Stromal cell of bone marrow (primary cell): ENCODE measurements at regions not wholly inside any gene's neighbourhood (a gene's known extent, or its start where the extent isn't known, plus 50 kb on each side); places are given as distances from the start of the nearest gene placed in this dataset.

ENCODE experiments used
- DNase-seq: peaks from one replicate; pipeline ENCODE4 v3.0.0-alpha.2; 2012; ENCODE audit warnings: low read depth

- DNase-seq: no peak
These were observed 98.2 kb downstream of the PDCL3 start for GRCh38 chr2:100660851-100661584.

DNA sequence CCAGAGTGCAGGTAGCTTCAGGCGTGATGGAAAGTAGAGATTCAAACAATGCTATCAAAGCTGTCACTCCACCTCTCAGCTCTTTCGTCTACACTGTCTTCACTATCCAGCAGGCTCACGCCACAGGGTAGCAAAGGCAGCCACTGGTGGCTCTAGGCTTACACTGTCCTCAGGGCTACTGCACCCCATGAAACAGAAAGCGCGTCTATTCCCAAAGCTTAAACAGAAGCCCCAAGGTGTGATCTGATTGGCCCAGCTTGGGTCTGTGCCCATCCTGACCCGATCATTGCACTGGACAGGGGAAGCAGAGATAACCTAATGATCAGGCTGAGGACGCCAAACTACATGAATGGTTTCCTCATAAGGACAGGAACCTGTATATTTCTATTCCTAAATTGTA, 100.1 kb downstream of the PDCL3 start:
- no peak for DNase-seq

DNA sequence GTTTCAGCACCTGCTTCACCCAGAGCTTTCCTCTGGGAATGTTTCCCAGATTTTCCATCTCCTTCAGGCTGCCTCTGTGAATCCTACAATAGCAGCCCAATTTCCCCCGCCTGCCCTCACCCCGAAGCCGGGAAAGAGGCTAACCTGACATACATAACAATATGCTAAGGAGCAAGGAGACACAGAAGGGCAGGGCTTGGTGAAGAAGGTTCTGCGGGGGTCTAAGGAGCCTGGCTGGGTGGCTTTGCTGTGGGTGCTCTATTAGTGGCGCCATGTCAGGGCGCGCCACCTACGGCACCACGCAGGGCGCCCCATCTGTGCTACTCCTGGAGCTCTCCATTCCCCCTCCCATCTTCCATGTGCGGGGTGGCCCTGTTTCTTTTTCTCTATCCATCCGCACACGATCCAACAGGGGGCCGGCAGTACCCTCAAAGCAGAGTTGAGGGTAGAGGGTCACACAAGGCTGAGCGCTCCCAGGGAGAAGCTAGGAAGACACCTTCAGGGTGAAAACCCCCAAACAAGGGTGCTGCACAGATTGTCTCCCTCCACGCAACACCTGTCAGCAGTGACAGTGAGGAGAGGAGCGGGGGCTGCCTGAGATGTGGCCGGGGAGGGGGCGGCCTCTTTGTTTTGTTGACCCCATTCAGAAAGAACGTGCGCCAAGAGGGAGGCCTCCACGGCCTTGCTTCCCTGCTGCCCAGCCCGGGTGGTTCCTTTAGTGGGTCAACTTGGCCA, 101.4 kb downstream of the PDCL3 start:
- DNase-seq: no peak

DNA sequence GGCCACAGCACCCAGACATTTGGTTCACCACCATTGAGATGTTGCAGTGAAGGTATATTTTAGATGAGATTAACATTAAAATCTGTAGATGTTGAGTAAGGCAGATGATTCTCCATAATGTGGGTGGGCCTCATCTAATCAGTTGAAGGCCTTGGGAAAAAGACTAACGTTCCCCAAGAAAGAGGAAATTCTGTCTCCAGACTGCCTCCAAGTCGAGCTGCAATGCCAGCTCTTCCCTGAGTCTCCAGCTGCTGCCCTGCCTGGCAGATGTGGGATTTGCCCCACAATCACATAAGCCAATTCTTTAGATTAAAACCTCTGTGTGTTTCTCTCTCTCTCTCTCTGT, 101.9 kb downstream of the PDCL3 start:
- no peak for DNase-seq

GRCh38 chr2:100666996-100667395, 104.2 kb downstream of the PDCL3 start:
- DNase-seq: no peak

DNA sequence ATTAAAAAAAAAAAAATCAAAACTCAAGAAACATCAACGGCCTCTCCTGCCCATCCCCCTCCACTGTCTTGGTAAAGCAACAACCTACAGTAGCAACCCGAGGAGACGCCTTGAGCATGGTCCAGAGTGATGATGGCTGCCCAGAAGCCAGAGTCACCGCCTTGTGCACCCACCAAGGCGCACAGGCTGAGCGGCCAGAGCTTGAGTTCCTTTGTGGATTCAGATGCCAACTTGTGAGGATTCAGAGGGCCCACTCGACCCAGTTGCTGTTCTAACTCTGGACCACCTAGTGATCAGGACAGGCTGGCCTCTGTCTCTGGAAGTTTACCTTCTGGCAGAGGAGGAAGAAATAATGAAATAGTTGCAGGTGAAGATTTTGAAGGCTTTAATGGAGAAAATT, 105.0 kb downstream of the PDCL3 start:
- DNase-seq: no peak

GRCh38 chr2:100670232-100670631, 107.4 kb downstream of the PDCL3 start:
- no peak for DNase-seq

- no peak for DNase-seq
These were observed 110.3 kb downstream of the PDCL3 start for GRCh38 chr2:100673115-100673514.

DNA sequence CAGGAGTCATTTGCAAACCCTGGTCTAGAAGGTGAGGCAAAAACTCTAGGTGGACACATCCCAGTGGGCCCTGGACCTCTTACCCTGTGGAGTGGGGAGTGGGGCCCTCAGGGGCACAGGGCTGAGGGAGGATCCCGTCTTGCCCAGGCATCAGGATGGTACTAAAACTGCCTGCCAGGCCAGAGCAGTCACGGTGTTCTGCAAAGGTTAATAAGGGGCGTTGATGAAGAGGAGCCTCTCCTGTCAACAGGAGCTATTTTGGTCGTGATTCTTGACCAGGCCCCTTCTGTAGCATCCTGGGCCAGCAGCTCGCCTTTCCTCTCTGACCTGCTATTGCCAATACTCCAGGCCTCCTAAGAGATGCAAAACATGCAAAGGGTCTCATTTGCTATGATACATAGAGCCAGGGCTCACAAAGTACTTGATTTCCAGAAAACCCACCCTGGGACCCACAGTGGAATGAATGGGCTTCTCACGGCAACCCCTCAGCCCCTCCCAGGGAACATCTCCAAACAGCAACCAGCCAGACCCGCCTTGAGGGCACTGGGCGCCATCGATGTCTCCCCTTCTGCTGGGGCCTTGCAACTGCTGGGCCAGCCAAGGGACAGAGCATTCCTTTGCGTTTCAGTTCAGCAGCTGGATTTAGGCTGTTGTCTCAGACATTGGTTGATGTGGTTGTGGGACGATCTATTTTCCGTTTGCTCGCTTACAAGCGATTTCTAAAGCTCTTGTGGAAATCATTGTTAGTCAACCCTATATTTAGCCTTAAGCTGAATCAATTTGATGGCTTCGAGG, 111.1 kb downstream of the PDCL3 start:
- no peak for DNase-seq

- no peak for DNase-seq
These were observed 111.9 kb downstream of the PDCL3 start for GRCh38 chr2:100674666-100675065.

GRCh38 chr2:100675373-100675772, 112.6 kb downstream of the PDCL3 start:
- DNase-seq: no peak

DNA sequence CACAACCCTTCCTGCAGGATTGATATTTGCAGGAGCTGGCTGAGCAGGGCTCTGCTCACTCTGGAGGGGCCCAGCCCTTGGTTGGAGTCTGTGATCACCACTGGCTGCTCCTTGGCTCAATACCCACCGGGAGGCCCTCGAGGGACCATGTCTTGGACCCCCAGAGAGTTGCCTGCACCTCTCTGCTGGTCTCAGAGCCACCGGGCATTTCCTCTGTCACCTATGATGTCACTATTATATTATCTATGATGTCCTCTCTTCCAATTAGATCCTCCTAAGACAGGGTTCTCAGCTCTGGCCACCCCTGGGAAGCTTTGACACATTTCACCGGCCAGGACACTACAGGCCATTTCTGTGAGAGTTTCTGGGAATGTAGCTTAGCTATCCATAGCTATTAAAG, 113.1 kb downstream of the PDCL3 start:
- no peak for DNase-seq

- no peak for DNase-seq
These were observed 113.6 kb downstream of the PDCL3 start for GRCh38 chr2:100676346-100676745.

DNA sequence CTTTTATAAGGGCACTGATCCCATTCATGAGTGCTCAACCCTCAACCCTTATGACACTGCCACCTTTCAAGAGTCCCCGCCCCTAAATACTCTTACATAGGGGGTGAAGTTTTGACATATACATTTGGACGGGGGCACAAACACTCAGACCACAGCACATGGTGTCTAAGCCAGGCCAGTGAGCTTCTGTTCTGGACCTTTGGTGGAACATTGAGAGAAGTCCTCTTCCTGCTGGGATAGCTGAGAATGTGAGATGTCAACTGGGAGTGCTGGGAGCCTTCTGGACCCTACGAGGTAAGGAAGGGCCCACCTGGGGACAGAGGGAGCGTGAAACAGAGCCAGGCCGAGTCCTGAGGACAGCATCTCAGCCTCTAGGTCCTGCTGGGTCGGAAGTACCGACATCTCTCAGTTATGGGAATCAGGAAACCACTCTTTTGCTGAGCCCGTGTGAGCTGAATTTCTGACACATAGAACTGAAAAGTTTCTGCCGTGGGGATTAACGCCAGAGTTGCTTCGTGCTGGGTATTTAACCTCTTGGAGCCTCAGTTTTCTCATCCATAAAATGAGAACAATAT, 114.9 kb downstream of the PDCL3 start:
- DNase-seq: no peak

DNA sequence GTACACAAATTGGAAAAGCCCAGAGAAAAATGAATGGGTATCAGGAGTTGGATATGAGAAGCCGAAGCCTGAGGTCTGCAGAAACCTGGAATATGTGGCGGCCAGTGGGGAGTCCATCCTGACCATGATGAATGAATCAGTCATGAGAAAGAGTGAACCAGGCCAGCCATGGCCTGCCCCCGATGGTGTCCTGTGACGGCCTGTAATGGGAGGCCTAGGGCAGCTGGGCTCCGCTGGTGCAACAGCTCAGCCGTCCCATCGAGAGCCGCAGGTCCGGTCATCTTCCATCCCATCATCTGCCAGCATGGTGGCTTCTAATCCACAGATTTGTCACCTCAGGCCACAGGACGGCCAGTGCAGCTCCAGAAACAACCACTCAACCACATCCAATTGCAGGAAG, 116.4 kb downstream of the PDCL3 start:
- no peak for DNase-seq

- DNase-seq: no peak
These were observed 119.7 kb downstream of the PDCL3 start for GRCh38 chr2:100682536-100682935.

DNA sequence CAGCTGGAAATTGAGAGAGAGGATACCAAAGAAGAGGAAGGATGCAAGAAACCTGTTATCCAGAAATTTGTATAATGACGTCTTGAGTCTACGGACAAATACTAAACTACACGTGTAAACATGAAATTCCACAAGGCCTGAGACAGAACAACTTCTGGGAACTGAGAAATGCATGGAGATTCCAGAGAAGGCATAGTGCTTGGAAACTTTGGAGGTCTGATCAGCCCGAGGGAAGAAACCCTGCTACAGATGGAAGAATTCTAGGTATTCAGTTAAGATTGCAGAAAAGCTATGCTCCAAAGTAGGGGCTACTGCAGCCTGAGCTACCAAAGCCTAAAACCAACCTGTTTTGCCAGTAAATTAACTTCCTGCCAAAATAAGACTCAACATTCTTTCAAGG, 120.4 kb downstream of the PDCL3 start:
- DNase-seq: no peak

DNA sequence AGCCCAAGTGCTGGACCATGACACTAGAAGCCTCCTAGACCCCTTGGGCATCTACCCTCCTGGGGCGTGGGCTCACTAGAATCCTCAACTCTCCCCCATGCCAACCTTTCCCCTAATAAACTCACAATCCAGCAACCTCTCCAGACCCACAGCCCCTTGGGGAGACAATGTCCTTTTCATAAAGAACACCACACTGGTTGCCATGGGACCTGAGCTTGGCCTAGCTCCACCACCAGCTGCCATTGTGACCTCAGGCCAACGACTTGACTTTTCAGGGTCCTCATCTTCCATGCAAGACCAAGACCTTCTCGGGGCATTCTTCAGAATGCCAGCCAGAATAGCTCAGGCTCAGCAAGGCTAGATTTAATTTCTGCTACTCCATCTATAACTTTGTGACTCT, 128.1 kb upstream of the NPAS2 start:
- DNase-seq: no peak

DNA sequence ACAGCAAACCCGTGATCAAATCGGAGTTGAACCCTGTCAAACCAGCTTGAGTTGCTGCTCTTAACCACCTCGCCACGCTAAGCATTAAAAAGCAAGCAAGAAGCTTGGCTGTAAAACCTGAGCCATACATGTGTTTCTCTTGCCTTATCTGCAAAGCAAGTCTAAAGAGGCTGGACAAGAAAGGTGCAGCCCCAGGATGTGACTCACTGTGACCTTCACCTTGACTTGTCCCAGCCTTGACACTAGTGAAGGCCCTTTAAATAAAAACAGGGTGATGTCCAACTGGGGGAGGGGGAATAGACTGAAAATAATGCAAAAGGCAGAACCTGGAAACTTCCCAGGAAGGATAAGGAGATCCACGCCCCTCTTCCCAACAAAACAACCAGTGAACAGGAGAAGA, 127.6 kb upstream of the NPAS2 start:
- no peak for DNase-seq

- DNase-seq: no peak
These were observed 127.0 kb upstream of the NPAS2 start for GRCh38 chr2:100692906-100693305.

DNA sequence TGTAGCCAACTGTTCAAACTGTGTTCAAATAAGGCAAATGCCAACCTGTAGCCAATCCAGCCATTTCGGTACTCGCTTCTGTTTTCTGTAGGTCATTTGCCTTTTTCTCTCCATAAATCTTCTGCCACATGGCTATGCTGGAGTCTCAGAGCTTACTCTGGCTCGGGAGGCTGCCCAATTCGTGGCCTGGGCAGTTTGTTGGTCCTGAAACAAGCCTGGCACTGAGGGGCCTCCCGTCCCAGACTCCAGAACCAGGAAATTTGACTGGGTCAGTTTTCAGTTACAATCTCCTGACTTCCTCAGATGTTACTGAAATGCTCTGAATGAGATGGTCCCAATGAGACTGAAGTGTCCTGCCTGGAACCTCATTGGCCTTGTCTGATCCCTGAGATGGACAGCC, 120.8 kb upstream of the NPAS2 start:
- DNase-seq: no peak

DNA sequence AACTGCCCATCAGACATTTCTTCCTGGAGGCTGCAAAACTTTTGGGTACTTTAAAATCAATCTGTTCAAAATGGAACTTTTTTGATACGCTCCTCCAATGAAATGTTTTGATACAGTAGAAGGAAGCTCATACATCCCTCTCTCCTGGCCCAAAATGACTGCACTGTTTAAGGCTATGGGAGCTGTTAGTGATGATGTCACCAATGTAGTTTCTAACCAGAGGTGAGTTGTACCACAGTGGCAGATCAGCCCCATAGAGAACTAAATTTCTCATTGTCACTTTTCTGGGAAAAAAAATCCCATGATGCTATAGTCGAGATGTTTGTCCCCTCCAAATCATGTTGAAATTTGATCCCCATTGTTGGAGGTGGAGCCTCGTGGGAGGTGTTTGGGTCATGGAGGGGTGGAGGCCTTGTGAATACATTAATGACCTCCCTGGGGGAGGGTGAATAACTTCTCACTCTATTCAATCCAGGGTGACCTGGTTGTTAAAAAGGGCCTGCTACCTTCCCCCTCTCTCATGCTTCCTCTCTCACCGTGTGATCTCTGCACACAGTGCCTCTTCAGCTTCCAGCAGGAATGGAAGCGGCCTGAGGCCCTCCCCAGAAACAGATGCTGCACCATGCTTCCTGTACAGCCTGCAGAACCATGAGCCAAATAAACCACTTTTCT, 117.4 kb upstream of the NPAS2 start:
- DNase-seq: no peak
